Panc1 (cell line): ENCODE measurements at regions not wholly inside any gene's neighbourhood (a gene's known extent, or its start where the extent isn't known, plus 50 kb on each side); places are given as distances from the start of the nearest gene placed in this dataset.

Experiments used
- ATAC-seq: fragments of 200-7000 bp; cut with Tn5 transposase; 2 replicates; pipeline ENCODE4 v1.9.1; 2020; ENCODE audit warnings: mild to moderate bottlenecking, moderate library complexity
- BruUV-seq: library from RNA; stranded (reverse); fragments of 400-500 nt; replicated peaks from 2 replicates; lab custom pipeline; 2021; lab: Mats Ljungman, UMichigan
- CTCF ChIA-PET: fragments of 300-600 bp; sonication (Branson Sonifier 250); formaldehyde crosslinking; loops from one replicate; lab custom pipeline; 2022; ENCODE audit warnings: antibody characterized with exemption; lab: Charles Lee
- POLR2A ChIA-PET: fragments of 300-600 bp; sonication (Branson Sonifier 250); formaldehyde crosslinking; loops from one replicate; lab custom pipeline; 2022; ENCODE audit warnings: antibody characterized with exemption; lab: Charles Lee
- DNase-seq: peaks from one replicate; pipeline ENCODE4 v3.0.0-alpha.2; 2010; ENCODE audit warnings: low read depth, low spot score
- H3K27ac ChIP-seq: 2 replicates; pipeline ENCODE4 v1.5.1; 2011; ENCODE audit warnings: mild to moderate bottlenecking, low read length, inconsistent platforms
- H3K27me3 ChIP-seq: fragments of 200-500 bp; sonication (Bioruptor generic); 2 replicates; pipeline ENCODE4 v1.6.0; 2014; ENCODE audit warnings: low read length, inconsistent platforms; ENCODE audit not compliant: control insufficient read depth, insufficient read depth
- H3K36me3 ChIP-seq: fragments of 200-500 bp; sonication (Bioruptor generic); 2 replicates; pipeline ENCODE4 v1.5.1; 2014; ENCODE audit warnings: inconsistent platforms, mild to moderate bottlenecking, low read length, moderate library complexity; ENCODE audit not compliant: control insufficient read depth, insufficient read depth
- H3K4me1 ChIP-seq: 2 replicates; pipeline ENCODE4 v1.5.1; 2011; ENCODE audit warnings: inconsistent platforms, mild to moderate bottlenecking, low read length, moderate library complexity; ENCODE audit not compliant: control insufficient read depth, insufficient read depth
- H3K4me3 ChIP-seq, 2 experiments: 2 replicates each; pipeline ENCODE4 v1.5.1; 2011 to 2012; ENCODE audit warnings: low read depth in 2 of 2, low read length in 2 of 2, mild to moderate bottlenecking in 2 of 2, inconsistent platforms in 1 of 2, moderate library complexity in 1 of 2
- H3K9me3 ChIP-seq: fragments of 200-500 bp; sonication (Bioruptor generic); 2 replicates; pipeline ENCODE4 v1.5.1; 2014; ENCODE audit warnings: low read depth, mild to moderate bottlenecking, inconsistent platforms, low read length, moderate library complexity; ENCODE audit not compliant: control insufficient read depth, insufficient read depth
- POLR2AphosphoS5 ChIP-seq: IDR thresholded peaks from 2 replicates; pipeline ENCODE4 v1.6.1; 2012; ENCODE audit warnings: mild to moderate bottlenecking, low read depth, low read length, moderate library complexity
- REST ChIP-seq, 2 experiments: IDR thresholded peaks; 2 replicates each; pipeline ENCODE4 v1.6.1; 2011 to 2012; ENCODE audit warnings: low read depth in 2 of 2, control low read depth in 1 of 2, low read length in 1 of 2, mild to moderate bottlenecking in 1 of 2, moderate library complexity in 1 of 2; ENCODE audit not compliant: insufficient read depth in 1 of 2
- SIN3A ChIP-seq: IDR thresholded peaks from 2 replicates; pipeline ENCODE4 v1.6.1; 2012; ENCODE audit warnings: low read depth, mild to moderate bottlenecking, low read length, moderate library complexity, borderline replicate concordance; ENCODE audit not compliant: insufficient read depth
- TCF7L2 ChIP-seq: IDR thresholded peaks from 2 replicates; pipeline ENCODE4 v1.6.1; 2011; ENCODE audit warnings: mild to moderate bottlenecking, low read depth, low read length, inconsistent platforms
- in situ Hi-C: cut with HindIII; loops from 2 replicates; pipeline ENCODE4 v1.10.0; 2016; ENCODE audit warnings: low sequenced_read_pairs, low pct_unique_long_range_greater_than_20kb
- intact Hi-C: fragments of 100-400 bp; cut with micrococcal nuclease; formaldehyde crosslinking; loops from one replicate; pipeline ENCODE4 v1.10.0; 2022; ENCODE audit not compliant: unreplicated experiment
- TF ChIP-seq, protein P1 (sequence below): fragments of 450-650 bp; IDR thresholded peaks from 2 replicates; pipeline ENCODE4 v1.5.1; 2017; ENCODE audit warnings: mild to moderate bottlenecking

GRCh38 chr12:29908157-29908556, 124.4 kb upstream of the TMTC1 start:
- no peak for DNase-seq
- no peaks in the 10 kb centered on the region for H3K27me3 ChIP-seq
- H3K9me3 ChIP-seq: no peaks in the 10 kb centered on the region
- in situ Hi-C loops: no loop called here
- no peaks in the 10 kb centered on the region for H3K4me1 ChIP-seq
- intact Hi-C loops: no loop called here
- POLR2A ChIA-PET: no interaction called here
- ATAC-seq: no peak
- H3K4me3 ChIP-seq: no peak overlapping the region
- CTCF ChIA-PET: no interaction called here
- H3K27ac ChIP-seq: no peak overlapping the region
- TF ChIP-seq SIN3A (no peak), REST (IDR thresholded peaks at IDR 0.05; ENCODE audit: insufficient read depth in 1 of 2, low read depth in 2 of 2, low read length in 1 of 2) (no peak), POLR2AphosphoS5 (no peak), TCF7L2 (no peak)
- TF ChIP-seq, protein P1, sequence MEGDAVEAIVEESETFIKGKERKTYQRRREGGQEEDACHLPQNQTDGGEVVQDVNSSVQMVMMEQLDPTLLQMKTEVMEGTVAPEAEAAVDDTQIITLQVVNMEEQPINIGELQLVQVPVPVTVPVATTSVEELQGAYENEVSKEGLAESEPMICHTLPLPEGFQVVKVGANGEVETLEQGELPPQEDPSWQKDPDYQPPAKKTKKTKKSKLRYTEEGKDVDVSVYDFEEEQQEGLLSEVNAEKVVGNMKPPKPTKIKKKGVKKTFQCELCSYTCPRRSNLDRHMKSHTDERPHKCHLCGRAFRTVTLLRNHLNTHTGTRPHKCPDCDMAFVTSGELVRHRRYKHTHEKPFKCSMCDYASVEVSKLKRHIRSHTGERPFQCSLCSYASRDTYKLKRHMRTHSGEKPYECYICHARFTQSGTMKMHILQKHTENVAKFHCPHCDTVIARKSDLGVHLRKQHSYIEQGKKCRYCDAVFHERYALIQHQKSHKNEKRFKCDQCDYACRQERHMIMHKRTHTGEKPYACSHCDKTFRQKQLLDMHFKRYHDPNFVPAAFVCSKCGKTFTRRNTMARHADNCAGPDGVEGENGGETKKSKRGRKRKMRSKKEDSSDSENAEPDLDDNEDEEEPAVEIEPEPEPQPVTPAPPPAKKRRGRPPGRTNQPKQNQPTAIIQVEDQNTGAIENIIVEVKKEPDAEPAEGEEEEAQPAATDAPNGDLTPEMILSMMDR: no peak
- no peaks in the 10 kb centered on the region for H3K36me3 ChIP-seq
- no TSS peak for BruUV-seq

GRCh38 chr12:29907461-29907860, 123.7 kb upstream of the TMTC1 start:
- TF ChIP-seq REST (IDR thresholded peaks at IDR 0.05; ENCODE audit: insufficient read depth in 1 of 2, low read depth in 2 of 2, low read length in 1 of 2) (no peak), SIN3A (no peak), POLR2AphosphoS5 (no peak)
- TF ChIP-seq, protein P1: no peak
- ATAC-seq (no peak), DNase-seq (no peak)
- intact Hi-C loops (no loop called here), in situ Hi-C loops (no loop called here)
- no peak overlapping the region for H3K4me3 ChIP-seq
- no peaks in the 10 kb centered on the region for H3K4me1 ChIP-seq
- BruUV-seq: no TSS peak
- H3K9me3 ChIP-seq: no peaks in the 10 kb centered on the region
- ChIA-PET CTCF (no interaction called here), POLR2A (no interaction called here)
- no peak overlapping the region for H3K27ac ChIP-seq
- H3K27me3 ChIP-seq: no peaks in the 10 kb centered on the region
- no peaks in the 10 kb centered on the region for H3K36me3 ChIP-seq
